ENCODE measurements at regions not wholly inside any gene's neighbourhood (a gene's known extent, or its start where the extent isn't known, plus 50 kb on each side); places are given as distances from the start of the nearest gene placed in this dataset.

DNA sequence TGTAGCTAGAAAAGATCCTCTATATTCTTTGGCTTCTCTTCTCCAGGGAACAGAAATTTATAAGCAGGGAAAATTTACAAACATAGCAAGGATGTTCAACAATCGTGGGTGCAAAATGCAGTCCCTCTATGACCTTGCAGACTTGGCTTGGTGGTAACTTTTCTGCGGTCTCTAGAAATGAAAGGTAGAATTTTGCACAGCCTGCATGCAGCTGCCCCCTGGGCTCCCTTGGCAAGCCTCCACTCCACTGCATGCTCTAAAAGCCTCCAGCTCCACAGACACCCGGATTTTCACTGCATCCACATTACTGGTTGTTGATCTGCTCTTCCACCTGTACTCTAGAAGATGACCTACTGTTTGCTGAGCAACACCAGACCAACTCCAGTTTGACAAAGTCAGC, 236.5 kb upstream of the EYS start:
- H3K27me3 ChIP-seq (replicated peaks in 1 of 4; ENCODE audit: control insufficient read depth in 3 of 4, extremely low read depth in 1 of 4, insufficient read depth in 3 of 4, low read length in 3 of 4): no peaks in the 10 kb centered on the region
- H4K5ac ChIP-seq (ENCODE audit: insufficient read length, low read depth, low read length): no peak overlapping the region
- H3K4me2 ChIP-seq (ENCODE audit: insufficient read depth in 1 of 2, low read depth in 2 of 2, low read length in 2 of 2): no peak overlapping the region
- no peaks in the 10 kb centered on the region for H3K79me1 ChIP-seq (ENCODE audit: low read depth, low read length)
- no peaks in the 10 kb centered on the region for H3K4me1 ChIP-seq (replicated peaks in 1 of 4; ENCODE audit: control insufficient read depth in 3 of 4, insufficient read depth in 4 of 4, low read length in 3 of 4)
- TF ChIP-seq CTCF (IDR thresholded peaks at IDR 0.05; ENCODE audit: control extremely low read depth in 1 of 3, insufficient read depth in 1 of 3, low read depth in 1 of 3, low read length in 3 of 3) (no peak), CHD1 (IDR thresholded peaks at IDR 0.05; ENCODE audit: low read depth, low read length) (no peak), JUND (IDR thresholded peaks at IDR 0.05; ENCODE audit: low read length) (no peak)
- no peak overlapping the region for H2BK120ac ChIP-seq (replicated peaks; ENCODE audit: low read depth, low read length)
- H3K14ac ChIP-seq (ENCODE audit: insufficient read length): no peak overlapping the region
- H3K23me2 ChIP-seq (ENCODE audit: low read depth, low read length): no peaks in the 10 kb centered on the region
- FAIRE-seq (no peak), DNase-seq (ENCODE audit: low read depth in 1 of 2, low spot score in 2 of 2) (no peak)
- no peak overlapping the region for H3K27ac ChIP-seq (ENCODE audit: low read depth, low read length)
- no peaks in the 10 kb centered on the region for H3K36me3 ChIP-seq (ENCODE audit: control insufficient read depth in 2 of 4, insufficient read depth in 4 of 4, low read length in 3 of 4)
- ChIA-PET CTCF (ENCODE audit: partially characterized antibody) (no interaction called here), POLR2A (ENCODE audit: partially characterized antibody) (no interaction called here)
- H2BK20ac ChIP-seq (ENCODE audit: low read length): no peak overlapping the region
- H3K4ac ChIP-seq (replicated peaks; ENCODE audit: insufficient read length, low read depth, low read length): no peak overlapping the region
- H3K18ac ChIP-seq (ENCODE audit: extremely low read depth, low read length): no peak overlapping the region
- H3K56ac ChIP-seq (replicated peaks; ENCODE audit: insufficient read length, low read depth, low read length): no peak overlapping the region
- H2BK5ac ChIP-seq (ENCODE audit: low read depth, low read length): no peak overlapping the region
- H2AK5ac ChIP-seq (ENCODE audit: low read depth, low read length): no peak overlapping the region
- no peaks in the 10 kb centered on the region for H4K20me1 ChIP-seq (replicated peaks in 1 of 2; ENCODE audit: control insufficient read depth in 1 of 2, insufficient read depth in 2 of 2, low read length in 2 of 2)
- H2BK15ac ChIP-seq (ENCODE audit: low read length): no peak overlapping the region
- no peak overlapping the region for H2BK12ac ChIP-seq (ENCODE audit: low read depth, low read length)
- no peak overlapping the region for H3K23ac ChIP-seq (ENCODE audit: insufficient read length)
- 94% methylated on average over 3 of the region's 3 CpGs; no CpG with 5 or more reads in 1 of the 2 experiments for WGBS, 2 experiments (ENCODE audit: extremely low coverage in 1 of 2, insufficient coverage in 1 of 2, insufficient read length in 1 of 2, insufficient replicate concordance in 2 of 2, low coverage in 1 of 2, low lambda C conversion rate in 2 of 2, missing lambda C conversion rate in 1 of 2)
- H3K79me2 ChIP-seq (ENCODE audit: control insufficient read depth in 1 of 2, insufficient read depth in 2 of 2, low read length in 2 of 2): no peaks in the 10 kb centered on the region
- no peak overlapping the region for H3K4me3 ChIP-seq (ENCODE audit: extremely low read depth in 1 of 4, insufficient read depth in 2 of 4, low read depth in 3 of 4, low read length in 4 of 4)
- no peak overlapping the region for H4K8ac ChIP-seq (ENCODE audit: extremely low read depth, insufficient read depth, low read length)
- no peak overlapping the region for H3K9ac ChIP-seq (replicated peaks in 1 of 4; ENCODE audit: extremely low read depth in 1 of 4, low read depth in 3 of 4, low read length in 3 of 4)
- H4K91ac ChIP-seq (replicated peaks; ENCODE audit: insufficient read length, low read length): no peak overlapping the region
- H2AFZ ChIP-seq (ENCODE audit: low read length): no peak overlapping the region
- H3K9me3 ChIP-seq (ENCODE audit: insufficient read depth in 2 of 2, low read depth in 1 of 2, low read length in 1 of 2): no peaks in the 10 kb centered on the region

All from H1 (cell line).